SK-N-SH (cell line): ENCODE measurements at regions not wholly inside any gene's neighbourhood (a gene's known extent, or its start where the extent isn't known, plus 50 kb on each side); places are given as distances from the start of the nearest gene placed in this dataset.

Experiments used
- CTCF ChIA-PET: fragments of 300-600, 350-600 bp; formaldehyde crosslinking; extraction: SDS; loops from one replicate; lab custom pipeline; 2021; lab: Yijun Ruan, JAX
- POLR2A ChIA-PET: fragments of 350-600 bp; sonication (Branson Sonifier 250); formaldehyde crosslinking; extraction: SDS; loops from one replicate; lab custom pipeline; 2020; ENCODE audit warnings: antibody characterized with exemption, inconsistent platforms; lab: Yijun Ruan, JAX
- DNase-seq: peaks from one replicate; pipeline ENCODE4 v3.0.0; 2012
- H2AFZ ChIP-seq: fragments of 200-600 bp; sonication (generic); 2 replicates; pipeline ENCODE4 v1.8.1; 2016; ENCODE audit warnings: antibody characterized with exemption, mild to moderate bottlenecking, low read depth
- H3F3A ChIP-seq: fragments of 200-600 bp; sonication (generic); replicated peaks from 2 replicates; pipeline ENCODE3; 2016; ENCODE audit warnings: antibody characterized with exemption, mild to moderate bottlenecking; ENCODE audit not compliant: insufficient read depth
- H3K27ac ChIP-seq, 2 experiments: fragments of 200-500 bp in 1 of 2; fragments of 200-600 bp in 1 of 2; sonication (Bioruptor generic) in 1 of 2; sonication (generic), shearing (Covaris generic) in 1 of 2; 2 replicates each; pipeline versions ENCODE4 v1.5.1 to v1.6.1; 2014 to 2016; ENCODE audit warnings: low read depth in 2 of 2, inconsistent platforms in 1 of 2, low read length in 1 of 2, mild to moderate bottlenecking in 1 of 2, mixed read lengths in 1 of 2
- H3K27me3 ChIP-seq: fragments of 200-600 bp; sonication (generic), shearing (Covaris generic); 2 replicates; pipeline ENCODE4 v1.6.1; 2016; ENCODE audit warnings: mixed run types; ENCODE audit not compliant: insufficient read depth
- H3K36me3 ChIP-seq, 2 experiments: fragments of 200-500 bp in 1 of 2; fragments of 200-600 bp in 1 of 2; sonication (Bioruptor generic) in 1 of 2; sonication (generic) in 1 of 2; replicated peaks in 1 of 2; 2 replicates each; pipeline versions ENCODE3 to v1.5.1; 2014 to 2016; ENCODE audit warnings: low read length in 1 of 2, mild to moderate bottlenecking in 1 of 2; ENCODE audit not compliant: insufficient read depth in 2 of 2, control insufficient read depth in 1 of 2
- H3K4me1 ChIP-seq, 2 experiments: fragments of 200-500 bp in 1 of 2; fragments of 200-600 bp in 1 of 2; sonication (Bioruptor generic) in 1 of 2; sonication (generic), shearing (Covaris generic) in 1 of 2; 2 replicates each; pipeline versions ENCODE4 v1.5.1 to v1.6.1; 2014 to 2016; ENCODE audit warnings: low read depth in 1 of 2, low read length in 1 of 2, mixed run types in 1 of 2; ENCODE audit not compliant: insufficient read depth in 2 of 2, control insufficient read depth in 1 of 2
- H3K4me2 ChIP-seq: fragments of 200-600 bp; sonication (generic), shearing (Covaris generic); 2 replicates; pipeline ENCODE4 v1.6.1; 2017; ENCODE audit warnings: mixed run types
- H3K4me3 ChIP-seq, 2 experiments: fragments of 200-500 bp in 1 of 2; fragments of 200-600 bp in 1 of 2; sonication (Bioruptor generic) in 1 of 2; sonication (generic), shearing (Covaris generic) in 1 of 2; 2 replicates each; pipeline versions ENCODE4 v1.5.1 to v1.8.1; 2014 to 2016; ENCODE audit warnings: low read depth in 2 of 2, inconsistent platforms in 1 of 2, low read length in 1 of 2, mild to moderate bottlenecking in 1 of 2, mixed read lengths in 1 of 2, moderate library complexity in 1 of 2
- H3K79me2 ChIP-seq: fragments of 200-600 bp; sonication (generic); 2 replicates; pipeline ENCODE4 v1.8.1; 2017; ENCODE audit warnings: mild to moderate bottlenecking; ENCODE audit not compliant: insufficient read depth
- H3K9ac ChIP-seq: fragments of 200-600 bp; sonication (generic); 2 replicates; pipeline ENCODE4 v1.6.1; 2017; ENCODE audit warnings: mixed run types
- H3K9me2 ChIP-seq: fragments of 200-600 bp; sonication (generic); 2 replicates; pipeline ENCODE4 v1.6.1; 2017; ENCODE audit warnings: mixed run types
- H3K9me3 ChIP-seq: fragments of 200-600 bp; sonication (generic); 2 replicates; pipeline ENCODE4 v1.6.1; 2017; ENCODE audit warnings: mixed run types, mild to moderate bottlenecking, moderate library complexity
- H4K20me1 ChIP-seq: fragments of 200-600 bp; sonication (generic); 2 replicates; pipeline ENCODE4 v1.6.1; 2017; ENCODE audit warnings: mild to moderate bottlenecking, mixed run types; ENCODE audit not compliant: insufficient read depth
- CHD2 ChIP-seq: fragments of 150-350 bp; IDR thresholded peaks from 2 replicates; pipeline ENCODE4 v1.6.1; 2018; ENCODE audit warnings: low read length; ENCODE audit not compliant: partially characterized antibody
- EP300 ChIP-seq, 2 experiments: IDR thresholded peaks; 2 replicates each; pipeline versions ENCODE4 v1.4.0 to v1.6.1; 2012; ENCODE audit warnings: borderline replicate concordance in 1 of 2, low read depth in 1 of 2, low read length in 1 of 2
- EZH2phosphoT487 ChIP-seq: fragments of 200-600 bp; sonication (generic); IDR thresholded peaks from 2 replicates; pipeline ENCODE4 v1.6.1; 2017; ENCODE audit warnings: low read depth, mixed run types, mild to moderate bottlenecking, antibody characterized with exemption, moderate library complexity, borderline replicate concordance
- FOXJ3 ChIP-seq: sonication (generic); formaldehyde crosslinking; IDR thresholded peaks from 2 replicates; pipeline ENCODE4 v1.5.1; 2020; ENCODE audit warnings: mild to moderate bottlenecking, missing genetic modification reagents
- FOXM1 ChIP-seq: IDR thresholded peaks from 2 replicates; pipeline ENCODE4 v1.4.0; 2012; ENCODE audit warnings: low read depth, mild to moderate bottlenecking
- GATA2 ChIP-seq: sonication (generic); formaldehyde crosslinking; IDR thresholded peaks from 2 replicates; pipeline ENCODE4 v1.5.0; 2020; ENCODE audit warnings: mild to moderate bottlenecking, missing genetic modification reagents
- MXI1 ChIP-seq: IDR thresholded peaks from 2 replicates; pipeline ENCODE4 v1.6.1; 2012; ENCODE audit warnings: mild to moderate bottlenecking, low read depth, low read length, improper control_type of control experiment
- NRF1 ChIP-seq: IDR thresholded peaks from 2 replicates; pipeline ENCODE4 v1.6.1; 2012; ENCODE audit warnings: low read depth, mild to moderate bottlenecking, low read length
- RCOR1 ChIP-seq: fragments of 150-350 bp; IDR thresholded peaks from 2 replicates; pipeline ENCODE4 v1.6.1; 2017; ENCODE audit warnings: antibody characterized with exemption, low read length
- RXRA ChIP-seq: IDR thresholded peaks from 2 replicates; pipeline ENCODE4 v1.4.0; 2012; ENCODE audit warnings: low read depth, mild to moderate bottlenecking, borderline replicate concordance
- SIN3A ChIP-seq: IDR thresholded peaks from 2 replicates; pipeline ENCODE4 v1.6.1; 2012; ENCODE audit warnings: low read depth, mild to moderate bottlenecking, low read length, moderate library complexity, borderline replicate concordance
- SMC3 ChIP-seq: IDR thresholded peaks from 2 replicates; pipeline ENCODE4 v1.6.1; 2012; ENCODE audit warnings: low read depth, low read length, improper control_type of control experiment
- TEAD4 ChIP-seq: IDR thresholded peaks from 2 replicates; pipeline ENCODE4 v1.4.0; 2012; ENCODE audit warnings: mild to moderate bottlenecking, borderline replicate concordance; ENCODE audit not compliant: insufficient read depth
- WGBS: methylation state at CpG from one replicate; pipeline ENCODE4 v1.1.6; 2017; ENCODE audit warnings: low lambda C conversion rate; 5-methylcytosine and 5-hydroxymethylcytosine counted together
- TF ChIP-seq, protein P1 (sequence below): IDR thresholded peaks from 2 replicates; pipeline ENCODE4 v1.4.0; 2012; ENCODE audit warnings: low read depth, borderline replicate concordance
- TF ChIP-seq, protein P2 (sequence below): IDR thresholded peaks from 2 replicates; pipeline ENCODE4 v1.6.1; 2012; ENCODE audit warnings: mild to moderate bottlenecking, low read depth, low read length, moderate library complexity
- TF ChIP-seq, protein P3 (sequence below): fragments of 150-350 bp; IDR thresholded peaks from 2 replicates; pipeline ENCODE4 v1.6.1; 2016; ENCODE audit warnings: mild to moderate bottlenecking, low read depth, low read length
- TF ChIP-seq, protein P4 (sequence below): IDR thresholded peaks from 2 replicates; pipeline ENCODE4; 2012
- TF ChIP-seq, protein P5 (sequence below): fragments of 200-600 bp; sonication (generic); IDR thresholded peaks from 2 replicates; pipeline ENCODE4 v1.6.1; 2017; ENCODE audit warnings: antibody characterized with exemption, mild to moderate bottlenecking, moderate library complexity

DNA sequence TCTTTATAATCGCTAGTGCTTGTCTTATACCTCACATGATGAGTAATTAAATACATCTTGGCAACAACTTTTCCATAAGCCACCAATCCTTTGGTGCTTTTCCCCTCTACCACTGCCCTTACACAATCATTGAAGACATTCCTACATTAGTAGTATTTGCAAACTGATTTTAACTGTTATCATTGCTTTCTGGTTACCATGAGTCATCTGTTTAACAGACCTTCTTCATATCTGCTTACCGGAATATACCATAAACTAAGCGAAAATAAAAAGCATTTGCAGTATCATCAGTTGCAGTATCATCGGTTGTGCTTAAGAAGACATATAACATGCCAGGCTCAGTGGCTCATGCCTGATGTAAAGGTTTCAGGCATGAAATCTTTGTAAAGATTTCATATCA lies 54.8 kb upstream of the PLEKHA5 start:
- 58% methylated on average over 4 of the region's 4 CpGs for WGBS
- Histone ChIP-seq H3K27ac (no peak overlapping the region), H3K4me1 (no peaks in the 10 kb centered on the region), H3K9me3 (no peaks in the 10 kb centered on the region), H2AFZ (no peak overlapping the region), H3K79me2 (no peaks in the 10 kb centered on the region), H3F3A (no peaks in the 10 kb centered on the region), H3K4me3 (no peak overlapping the region), H3K9me2 (no peaks in the 10 kb centered on the region), H3K27me3 (no peaks in the 10 kb centered on the region), H3K36me3 (no peaks in the 10 kb centered on the region), H3K9ac (no peak overlapping the region), H3K4me2 (no peak overlapping the region), H4K20me1 (no peaks in the 10 kb centered on the region)
- POLR2A ChIA-PET: no interaction called here
- TF ChIP-seq EZH2phosphoT487 (no peak), FOXM1 (no peak), EP300 (IDR thresholded peaks at IDR 0.05; ENCODE audit: borderline replicate concordance in 1 of 2, low read depth in 1 of 2, low read length in 1 of 2) (no peak), GATA2 (CRISPR knock-in tag) (no peak), SMC3 (no peak), CHD2 (no peak), TEAD4 (no peak), NRF1 (no peak)
- TF ChIP-seq, protein P1, sequence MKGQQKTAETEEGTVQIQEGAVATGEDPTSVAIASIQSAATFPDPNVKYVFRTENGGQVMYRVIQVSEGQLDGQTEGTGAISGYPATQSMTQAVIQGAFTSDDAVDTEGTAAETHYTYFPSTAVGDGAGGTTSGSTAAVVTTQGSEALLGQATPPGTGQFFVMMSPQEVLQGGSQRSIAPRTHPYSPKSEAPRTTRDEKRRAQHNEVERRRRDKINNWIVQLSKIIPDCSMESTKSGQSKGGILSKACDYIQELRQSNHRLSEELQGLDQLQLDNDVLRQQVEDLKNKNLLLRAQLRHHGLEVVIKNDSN: no peak
- TF ChIP-seq, protein P2, sequence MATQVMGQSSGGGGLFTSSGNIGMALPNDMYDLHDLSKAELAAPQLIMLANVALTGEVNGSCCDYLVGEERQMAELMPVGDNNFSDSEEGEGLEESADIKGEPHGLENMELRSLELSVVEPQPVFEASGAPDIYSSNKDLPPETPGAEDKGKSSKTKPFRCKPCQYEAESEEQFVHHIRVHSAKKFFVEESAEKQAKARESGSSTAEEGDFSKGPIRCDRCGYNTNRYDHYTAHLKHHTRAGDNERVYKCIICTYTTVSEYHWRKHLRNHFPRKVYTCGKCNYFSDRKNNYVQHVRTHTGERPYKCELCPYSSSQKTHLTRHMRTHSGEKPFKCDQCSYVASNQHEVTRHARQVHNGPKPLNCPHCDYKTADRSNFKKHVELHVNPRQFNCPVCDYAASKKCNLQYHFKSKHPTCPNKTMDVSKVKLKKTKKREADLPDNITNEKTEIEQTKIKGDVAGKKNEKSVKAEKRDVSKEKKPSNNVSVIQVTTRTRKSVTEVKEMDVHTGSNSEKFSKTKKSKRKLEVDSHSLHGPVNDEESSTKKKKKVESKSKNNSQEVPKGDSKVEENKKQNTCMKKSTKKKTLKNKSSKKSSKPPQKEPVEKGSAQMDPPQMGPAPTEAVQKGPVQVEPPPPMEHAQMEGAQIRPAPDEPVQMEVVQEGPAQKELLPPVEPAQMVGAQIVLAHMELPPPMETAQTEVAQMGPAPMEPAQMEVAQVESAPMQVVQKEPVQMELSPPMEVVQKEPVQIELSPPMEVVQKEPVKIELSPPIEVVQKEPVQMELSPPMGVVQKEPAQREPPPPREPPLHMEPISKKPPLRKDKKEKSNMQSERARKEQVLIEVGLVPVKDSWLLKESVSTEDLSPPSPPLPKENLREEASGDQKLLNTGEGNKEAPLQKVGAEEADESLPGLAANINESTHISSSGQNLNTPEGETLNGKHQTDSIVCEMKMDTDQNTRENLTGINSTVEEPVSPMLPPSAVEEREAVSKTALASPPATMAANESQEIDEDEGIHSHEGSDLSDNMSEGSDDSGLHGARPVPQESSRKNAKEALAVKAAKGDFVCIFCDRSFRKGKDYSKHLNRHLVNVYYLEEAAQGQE: no peak
- TF ChIP-seq, protein P3, sequence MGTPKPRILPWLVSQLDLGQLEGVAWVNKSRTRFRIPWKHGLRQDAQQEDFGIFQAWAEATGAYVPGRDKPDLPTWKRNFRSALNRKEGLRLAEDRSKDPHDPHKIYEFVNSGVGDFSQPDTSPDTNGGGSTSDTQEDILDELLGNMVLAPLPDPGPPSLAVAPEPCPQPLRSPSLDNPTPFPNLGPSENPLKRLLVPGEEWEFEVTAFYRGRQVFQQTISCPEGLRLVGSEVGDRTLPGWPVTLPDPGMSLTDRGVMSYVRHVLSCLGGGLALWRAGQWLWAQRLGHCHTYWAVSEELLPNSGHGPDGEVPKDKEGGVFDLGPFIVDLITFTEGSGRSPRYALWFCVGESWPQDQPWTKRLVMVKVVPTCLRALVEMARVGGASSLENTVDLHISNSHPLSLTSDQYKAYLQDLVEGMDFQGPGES: no peak
- DNase-seq: no peak
- CTCF ChIA-PET: no interaction called here

DNA sequence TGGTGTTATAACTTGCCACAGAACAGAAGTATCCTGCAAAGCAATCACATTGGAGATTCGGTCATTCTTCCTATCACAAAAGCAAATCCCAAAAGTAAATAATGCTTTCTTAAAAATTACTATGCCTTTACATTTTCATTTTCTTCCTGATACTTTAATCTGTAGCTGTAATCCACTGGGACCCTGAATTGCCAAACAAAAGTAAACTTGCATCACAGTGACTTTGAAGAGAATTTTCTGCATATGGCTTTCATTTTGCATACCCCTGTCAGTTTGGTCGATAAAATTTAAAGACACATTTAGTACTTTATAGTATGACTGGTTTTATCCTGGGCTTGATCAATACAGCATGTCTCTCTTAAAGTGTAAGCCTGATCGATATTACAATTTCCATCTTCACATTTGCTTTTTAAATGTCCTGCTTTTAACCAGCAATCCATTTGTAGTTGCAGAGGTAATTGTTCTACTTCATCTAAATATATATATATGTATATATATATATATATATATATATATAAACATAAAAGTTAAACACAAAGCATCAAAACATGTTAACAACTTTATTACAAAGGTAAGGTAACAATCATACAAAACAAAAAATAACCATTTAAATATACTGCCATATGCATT lies 53.7 kb upstream of the PLEKHA5 start:
- Histone ChIP-seq H3K9me2 (no peaks in the 10 kb centered on the region), H3K36me3 (no peaks in the 10 kb centered on the region), H3K9ac (no peak overlapping the region), H3K79me2 (no peaks in the 10 kb centered on the region), H3K27me3 (no peaks in the 10 kb centered on the region), H2AFZ (no peak overlapping the region), H4K20me1 (no peaks in the 10 kb centered on the region), H3K4me2 (no peak overlapping the region), H3K9me3 (no peaks in the 10 kb centered on the region), H3K4me3 (no peak overlapping the region), H3K27ac (no peak overlapping the region), H3K4me1 (no peaks in the 10 kb centered on the region), H3F3A (no peaks in the 10 kb centered on the region)
- 41% methylated on average over 3 of the region's 3 CpGs for WGBS
- POLR2A ChIA-PET: no interaction called here
- CTCF ChIA-PET: interaction anchor here (0.6 kb wide), 1 partner anchor 719 kb away, joined by 4 read pairs; no protein-coding TSS in a partner anchor
- DNase-seq: no peak
- TF ChIP-seq, protein P4, sequence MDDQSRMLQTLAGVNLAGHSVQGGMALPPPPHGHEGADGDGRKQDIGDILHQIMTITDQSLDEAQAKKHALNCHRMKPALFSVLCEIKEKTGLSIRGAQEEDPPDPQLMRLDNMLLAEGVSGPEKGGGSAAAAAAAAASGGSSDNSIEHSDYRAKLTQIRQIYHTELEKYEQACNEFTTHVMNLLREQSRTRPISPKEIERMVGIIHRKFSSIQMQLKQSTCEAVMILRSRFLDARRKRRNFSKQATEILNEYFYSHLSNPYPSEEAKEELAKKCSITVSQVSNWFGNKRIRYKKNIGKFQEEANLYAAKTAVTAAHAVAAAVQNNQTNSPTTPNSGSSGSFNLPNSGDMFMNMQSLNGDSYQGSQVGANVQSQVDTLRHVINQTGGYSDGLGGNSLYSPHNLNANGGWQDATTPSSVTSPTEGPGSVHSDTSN: no peak
- no peak for TF ChIP-seq EP300 (IDR thresholded peaks at IDR 0.05; ENCODE audit: borderline replicate concordance in 1 of 2, low read depth in 1 of 2, low read length in 1 of 2)
- no peak for TF ChIP-seq SIN3A
- TF ChIP-seq RCOR1: no peak
- TF ChIP-seq FOXJ3 (CRISPR knock-in tag): no peak
- TF ChIP-seq, protein P1: no peak
- no peak for TF ChIP-seq NRF1
- TF ChIP-seq RXRA: no peak
- TF ChIP-seq, protein P5, sequence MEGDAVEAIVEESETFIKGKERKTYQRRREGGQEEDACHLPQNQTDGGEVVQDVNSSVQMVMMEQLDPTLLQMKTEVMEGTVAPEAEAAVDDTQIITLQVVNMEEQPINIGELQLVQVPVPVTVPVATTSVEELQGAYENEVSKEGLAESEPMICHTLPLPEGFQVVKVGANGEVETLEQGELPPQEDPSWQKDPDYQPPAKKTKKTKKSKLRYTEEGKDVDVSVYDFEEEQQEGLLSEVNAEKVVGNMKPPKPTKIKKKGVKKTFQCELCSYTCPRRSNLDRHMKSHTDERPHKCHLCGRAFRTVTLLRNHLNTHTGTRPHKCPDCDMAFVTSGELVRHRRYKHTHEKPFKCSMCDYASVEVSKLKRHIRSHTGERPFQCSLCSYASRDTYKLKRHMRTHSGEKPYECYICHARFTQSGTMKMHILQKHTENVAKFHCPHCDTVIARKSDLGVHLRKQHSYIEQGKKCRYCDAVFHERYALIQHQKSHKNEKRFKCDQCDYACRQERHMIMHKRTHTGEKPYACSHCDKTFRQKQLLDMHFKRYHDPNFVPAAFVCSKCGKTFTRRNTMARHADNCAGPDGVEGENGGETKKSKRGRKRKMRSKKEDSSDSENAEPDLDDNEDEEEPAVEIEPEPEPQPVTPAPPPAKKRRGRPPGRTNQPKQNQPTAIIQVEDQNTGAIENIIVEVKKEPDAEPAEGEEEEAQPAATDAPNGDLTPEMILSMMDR: no peak
- TF ChIP-seq MXI1: no peak
